GM13976 (cell line): ENCODE measurements at regions not wholly inside any gene's neighbourhood (a gene's known extent, or its start where the extent isn't known, plus 50 kb on each side); places are given as distances from the start of the nearest gene placed in this dataset.

Experiments
- DNase-seq: peaks from one replicate; pipeline ENCODE4 v3.0.0; 2012; ENCODE audit warnings: low spot score
- in situ Hi-C: fragments of 300-500 bp; cut with MboI; formaldehyde crosslinking; loops from one replicate; pipeline ENCODE4 v1.12.0; 2022; ENCODE audit warnings: low sequenced_read_pairs, mixed read lengths, inconsistent platforms; ENCODE audit not compliant: unreplicated experiment
- TF ChIP-seq, protein P1 (sequence below): IDR thresholded peaks from 2 replicates; pipeline ENCODE4 v1.5.1; 2012; ENCODE audit warnings: borderline replicate concordance, mild to moderate bottlenecking; ENCODE audit not compliant: insufficient read depth; ENCODE audit errors: extremely low read depth, missing control alignments, control extremely low read depth

DNA sequence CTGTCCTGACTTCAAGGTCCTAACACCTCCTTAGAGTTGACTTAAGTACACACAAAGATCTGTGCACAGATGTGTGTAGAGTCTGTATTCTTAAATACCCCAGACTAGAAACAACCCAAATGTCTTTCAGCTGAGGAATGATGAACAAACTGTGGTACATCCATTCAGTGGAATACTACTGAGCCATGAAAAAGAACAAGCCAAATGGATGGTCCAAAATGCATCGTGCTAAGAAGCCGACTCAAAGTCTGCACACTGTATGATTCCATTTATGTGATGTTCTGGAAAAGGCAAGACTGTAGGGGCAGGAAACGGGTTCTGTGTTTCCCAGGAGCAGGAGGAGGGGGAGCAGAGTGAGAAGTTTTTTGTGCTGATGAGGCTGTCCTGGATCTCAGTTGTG lies 56.7 kb upstream of the LINC01488 start:
- TF ChIP-seq, protein P1, sequence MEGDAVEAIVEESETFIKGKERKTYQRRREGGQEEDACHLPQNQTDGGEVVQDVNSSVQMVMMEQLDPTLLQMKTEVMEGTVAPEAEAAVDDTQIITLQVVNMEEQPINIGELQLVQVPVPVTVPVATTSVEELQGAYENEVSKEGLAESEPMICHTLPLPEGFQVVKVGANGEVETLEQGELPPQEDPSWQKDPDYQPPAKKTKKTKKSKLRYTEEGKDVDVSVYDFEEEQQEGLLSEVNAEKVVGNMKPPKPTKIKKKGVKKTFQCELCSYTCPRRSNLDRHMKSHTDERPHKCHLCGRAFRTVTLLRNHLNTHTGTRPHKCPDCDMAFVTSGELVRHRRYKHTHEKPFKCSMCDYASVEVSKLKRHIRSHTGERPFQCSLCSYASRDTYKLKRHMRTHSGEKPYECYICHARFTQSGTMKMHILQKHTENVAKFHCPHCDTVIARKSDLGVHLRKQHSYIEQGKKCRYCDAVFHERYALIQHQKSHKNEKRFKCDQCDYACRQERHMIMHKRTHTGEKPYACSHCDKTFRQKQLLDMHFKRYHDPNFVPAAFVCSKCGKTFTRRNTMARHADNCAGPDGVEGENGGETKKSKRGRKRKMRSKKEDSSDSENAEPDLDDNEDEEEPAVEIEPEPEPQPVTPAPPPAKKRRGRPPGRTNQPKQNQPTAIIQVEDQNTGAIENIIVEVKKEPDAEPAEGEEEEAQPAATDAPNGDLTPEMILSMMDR: no peak
- no peak for DNase-seq
- in situ Hi-C loops: no loop called here

GRCh38 chr11:69425444-69425843 lies 56.0 kb upstream of the LINC01488 start:
- no peak for DNase-seq
- TF ChIP-seq, protein P1: no peak
- in situ Hi-C loops: no loop called here

DNA sequence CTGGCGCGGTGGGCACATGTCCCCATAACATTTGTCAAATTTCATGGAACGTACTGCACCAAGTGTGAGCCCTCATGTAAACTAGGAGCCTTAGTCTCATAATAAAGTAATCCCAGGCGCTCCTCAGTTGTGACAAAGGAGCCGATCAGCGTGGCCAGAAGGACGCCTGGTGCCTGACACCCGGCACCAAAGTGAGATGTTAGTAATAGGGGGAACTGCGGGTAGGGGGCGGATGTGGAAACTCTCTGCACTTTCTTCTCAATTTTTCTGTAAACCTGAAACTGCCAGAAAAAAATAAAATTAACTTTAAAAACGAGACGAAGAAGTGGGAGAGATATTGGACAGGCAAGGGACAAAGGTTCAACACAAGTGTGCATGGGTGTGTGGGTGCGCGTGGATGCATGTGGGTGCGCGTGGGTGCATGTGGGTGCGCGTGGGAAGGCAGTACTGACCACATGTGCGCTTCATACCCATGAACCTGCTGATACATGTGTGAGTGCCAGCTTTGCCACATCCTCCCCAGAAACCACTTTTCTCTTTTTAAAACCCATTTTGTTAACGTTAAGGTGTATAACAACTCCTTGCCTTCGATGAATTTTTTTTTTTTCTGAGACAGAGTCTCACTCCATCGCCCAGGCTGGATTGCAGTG lies 55.4 kb upstream of the LINC01488 start:
- DNase-seq: no peak
- TF ChIP-seq, protein P1: no peak
- in situ Hi-C loops: no loop called here

DNA sequence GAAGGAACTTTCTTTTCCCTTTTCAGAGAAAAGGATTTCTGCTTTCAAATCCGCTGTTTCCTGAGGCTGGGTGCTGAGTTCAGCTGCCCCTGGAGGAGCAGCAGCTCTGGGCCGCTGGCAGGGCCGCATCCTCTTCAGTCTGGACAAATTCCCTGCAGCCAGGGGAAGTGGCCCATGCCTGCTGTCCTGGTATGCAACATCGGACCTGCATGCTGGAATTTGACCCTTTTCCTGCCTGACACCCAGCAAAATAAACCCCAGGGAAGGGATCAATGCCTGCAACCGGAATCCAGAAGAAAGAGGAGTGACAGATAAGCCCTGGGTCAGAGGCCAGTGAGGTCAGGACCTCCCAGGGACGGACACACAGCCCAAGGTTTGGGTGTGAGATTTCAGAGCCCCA lies 54.1 kb upstream of the LINC01488 start:
- no peak for DNase-seq
- TF ChIP-seq, protein P1: no peak
- in situ Hi-C loops: no loop called here

DNA sequence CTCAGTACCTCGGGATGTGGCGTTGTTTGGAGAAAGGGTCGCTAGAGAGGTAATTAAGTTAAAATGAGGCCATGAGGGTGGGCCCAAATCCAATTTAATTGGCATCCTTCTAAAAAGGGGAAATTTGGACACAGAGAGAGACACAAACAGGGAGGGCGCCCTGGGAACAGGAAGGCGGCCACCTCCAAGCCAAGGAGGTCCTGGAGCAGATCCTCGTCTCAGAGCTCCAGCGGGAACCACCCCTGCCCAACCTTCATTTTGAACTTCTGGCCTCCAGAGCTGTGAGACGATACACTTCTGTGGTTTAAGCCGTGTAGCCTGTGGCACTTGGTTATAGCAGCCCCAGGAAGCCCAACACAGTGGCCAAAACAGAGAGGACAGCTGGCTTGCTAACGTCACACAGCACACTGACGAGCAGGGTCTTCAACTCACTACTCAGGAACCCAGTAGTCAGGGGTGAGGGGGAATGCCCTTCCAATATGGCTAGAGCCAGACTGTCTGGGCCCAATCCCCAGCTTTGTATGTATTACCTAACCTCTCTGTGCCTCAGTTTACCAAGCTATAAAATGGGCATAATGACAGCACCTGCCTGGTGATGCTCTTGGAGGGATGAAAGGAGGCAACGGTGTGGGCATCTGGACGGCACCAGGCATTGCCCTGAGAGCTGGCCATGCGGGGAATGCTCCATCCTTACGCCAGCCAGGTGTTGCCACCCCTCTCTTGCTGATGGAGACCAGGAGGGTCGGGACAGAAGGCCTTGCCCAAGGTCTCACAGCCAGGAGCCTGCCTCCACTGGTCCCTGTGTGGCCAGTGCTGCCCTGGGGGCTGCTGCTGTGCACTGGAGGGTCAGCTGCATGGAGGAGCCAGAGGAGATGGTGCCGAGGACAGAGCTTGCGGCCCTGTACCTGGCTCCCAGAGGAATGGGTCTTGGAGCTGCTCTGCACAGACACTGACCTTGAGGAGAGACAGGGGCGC lies 53.3 kb upstream of the LINC01488 start:
- in situ Hi-C loops: no loop called here
- DNase-seq: no peak
- TF ChIP-seq, protein P1: no peak

DNA sequence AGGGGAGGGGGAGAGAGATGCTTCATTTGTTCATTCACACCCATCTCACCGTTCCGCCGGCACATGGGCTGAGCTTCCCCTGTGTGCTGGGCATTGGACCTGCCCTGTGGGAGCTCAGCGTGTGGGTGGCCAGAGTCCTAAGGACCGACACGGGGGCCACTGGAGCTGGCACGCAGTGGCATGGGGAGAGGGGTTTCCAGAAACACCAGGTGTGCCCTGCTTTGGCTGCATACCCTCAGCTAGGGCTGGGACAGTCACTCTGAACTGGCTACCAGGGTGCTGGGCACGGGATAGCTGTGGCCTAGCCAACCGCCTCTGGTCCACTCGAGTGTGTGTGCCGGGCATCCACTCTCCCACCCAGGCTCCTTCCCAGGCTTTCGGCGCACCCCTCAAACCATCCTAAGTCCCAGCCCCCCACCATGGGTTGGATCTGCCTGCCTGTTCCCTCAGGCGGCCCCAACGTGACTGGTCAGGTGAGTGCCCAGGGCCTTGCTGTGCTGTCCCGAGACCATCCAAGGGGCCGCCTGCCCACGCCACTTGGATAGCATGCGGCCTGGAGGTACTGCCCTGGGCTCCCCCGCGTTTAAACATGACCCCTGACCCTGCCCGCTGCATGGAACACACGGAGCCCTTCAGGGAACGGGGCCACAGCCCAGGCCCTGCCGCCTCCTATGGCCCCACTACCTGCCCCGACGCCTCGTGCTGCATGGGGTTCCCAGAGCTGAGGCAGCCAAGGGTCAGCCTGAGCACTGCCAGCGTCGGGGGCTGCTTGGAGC lies 51.6 kb upstream of the LINC01488 start:
- DNase-seq: no peak
- in situ Hi-C loops: no loop called here
- TF ChIP-seq, protein P1: no peak
